Activated naive CD4-positive, alpha-beta T cell treated with anti-CD3 and anti-CD28 coated beads for 36 hours (primary cell): ENCODE measurements at regions not wholly inside any gene's neighbourhood (a gene's known extent, or its start where the extent isn't known, plus 50 kb on each side); places are given as distances from the start of the nearest gene placed in this dataset.
A peak's percentile ranks its signal among the peaks of the same experiment; 100 is the strongest.
"Not testable (repeated sequence)": the region's sequence is repeated elsewhere in the genome, so short reads cannot be mapped to it uniquely, and the experiment has no call there.

ENCODE experiments used
- CTCF ChIA-PET: fragments of 350-600 bp; sonication (Branson Sonifier 250); formaldehyde crosslinking; loops from one replicate; lab custom pipeline; 2021; ENCODE audit warnings: antibody characterized with exemption; lab: Charles Lee
- DNase-seq: peaks from one replicate; pipeline ENCODE4 v3.0.0-alpha.2; 2020
- H3K27ac Mint-ChIP-seq: one replicate; pipeline ENCODE4 v1.8.0; 2021; ENCODE audit warnings: mild to moderate bottlenecking, mixed read lengths
- H3K27me3 Mint-ChIP-seq: one replicate; pipeline ENCODE4 v1.8.0; 2021; ENCODE audit warnings: low read depth, mixed read lengths
- H3K36me3 Mint-ChIP-seq: one replicate; pipeline ENCODE4 v1.8.0; 2021; ENCODE audit warnings: low read depth, mixed read lengths
- H3K4me1 Mint-ChIP-seq: one replicate; pipeline ENCODE4 v1.8.0; 2021; ENCODE audit warnings: low read depth, mixed read lengths
- H3K4me3 Mint-ChIP-seq: one replicate; pipeline ENCODE4 v1.8.0; 2021; ENCODE audit warnings: mild to moderate bottlenecking, moderate library complexity, mixed read lengths
- H3K9me3 Mint-ChIP-seq: one replicate; pipeline ENCODE4 v1.8.0; 2021; ENCODE audit warnings: mixed read lengths
- intact Hi-C: fragments of 100-400 bp; cut with micrococcal nuclease; formaldehyde crosslinking; loops from one replicate; pipeline ENCODE4 v1.15.1; 2023

DNA sequence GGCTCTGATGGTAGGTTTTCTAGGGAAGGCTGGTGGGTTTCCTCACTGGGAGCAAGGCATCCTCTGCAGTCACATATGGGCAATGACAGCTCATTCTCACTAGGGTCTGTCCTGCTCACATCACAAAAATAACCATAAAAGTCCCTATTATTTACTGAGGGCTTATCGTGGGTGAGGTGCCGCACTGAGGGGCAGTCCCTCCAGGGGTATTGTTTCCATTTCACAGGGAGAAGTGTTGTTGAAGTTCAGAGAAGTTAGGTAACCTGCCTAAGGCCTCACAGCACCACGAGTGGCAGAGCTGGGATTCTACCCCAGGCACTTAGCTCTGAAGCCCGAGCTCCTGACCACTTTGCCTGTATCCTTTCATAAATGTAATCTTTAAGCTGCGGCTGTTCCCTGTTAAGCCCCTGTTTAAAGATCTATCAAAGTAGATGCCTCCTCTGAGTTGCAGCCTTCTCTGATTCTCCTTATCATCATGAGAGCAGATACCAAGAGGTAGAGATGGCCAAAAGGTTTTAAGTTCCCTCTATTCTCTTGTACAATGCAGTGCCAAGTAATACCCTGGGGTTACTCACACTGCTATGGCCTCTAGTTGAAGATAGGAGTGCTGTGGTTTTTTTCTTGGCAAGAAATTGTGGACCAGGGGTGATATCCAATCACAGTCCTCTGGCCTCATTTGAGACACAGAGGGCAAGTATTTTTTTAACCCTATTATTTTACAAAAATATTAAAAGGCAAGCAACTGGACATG lies 107.0 kb downstream of the RPLP1 start:
- intact Hi-C loops, result no loop called here
- Mint-ChIP-seq H3K36me3 (no peaks in the 10 kb centered on the region), H3K27me3 (no peaks in the 10 kb centered on the region), H3K4me1 (no peaks in the 10 kb centered on the region), H3K9me3 (no peaks in the 10 kb centered on the region), H3K4me3 (no peak overlapping the region), H3K27ac (no peak overlapping the region)
- CTCF ChIA-PET, result no interaction called here
- DNase-seq, result peak; percentile 25

DNA sequence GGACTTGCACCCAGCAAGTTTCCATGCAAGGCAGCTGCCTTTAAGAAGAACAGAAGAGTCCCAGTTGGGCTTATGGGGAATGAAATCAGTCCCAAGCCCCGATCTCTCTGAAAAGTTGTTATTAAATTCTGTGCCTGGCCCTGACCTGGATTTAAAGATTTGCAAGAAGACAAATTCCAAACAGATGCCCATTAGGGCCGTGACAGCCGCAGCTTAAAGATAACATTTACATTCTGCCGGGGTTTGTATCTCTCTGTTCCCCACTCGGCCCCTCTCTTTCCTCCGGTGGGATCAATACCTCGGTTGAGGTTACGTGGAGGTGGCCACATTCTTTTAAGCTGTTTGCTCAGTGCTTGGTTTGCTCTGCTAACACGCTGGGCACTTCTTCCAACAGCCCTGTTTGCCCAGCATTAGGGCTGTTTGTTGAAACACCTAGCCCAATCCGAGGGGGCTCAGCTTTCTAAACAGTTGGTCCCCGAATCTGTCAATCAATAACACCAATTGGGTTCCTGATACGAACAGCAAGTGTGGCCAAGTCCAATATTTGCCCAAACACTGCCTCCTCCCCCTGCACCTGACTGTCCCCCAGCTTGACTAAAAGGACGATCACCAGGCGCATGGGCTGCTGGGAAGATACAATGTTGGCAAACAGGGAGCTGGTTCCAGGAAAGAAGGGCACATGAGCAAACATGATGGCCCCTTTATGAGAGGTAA lies 108.6 kb downstream of the RPLP1 start:
- no peaks in the 10 kb centered on the region for H3K36me3 Mint-ChIP-seq
- no peaks in the 10 kb centered on the region for H3K27me3 Mint-ChIP-seq
- intact Hi-C loops, result no loop called here
- no peaks in the 10 kb centered on the region for H3K9me3 Mint-ChIP-seq
- no peak for DNase-seq
- no peak overlapping the region for H3K4me3 Mint-ChIP-seq
- no peaks in the 10 kb centered on the region for H3K4me1 Mint-ChIP-seq
- no peak overlapping the region for H3K27ac Mint-ChIP-seq
- CTCF ChIA-PET, result interaction anchor here (0.6 to 1.2 kb wide), 3 partner anchors 16 to 252 kb away, joined by 3 to 5 read pairs (median 5); no protein-coding TSS in a partner anchor

GRCh38 chr15:69562116-69562515 lies 109.5 kb downstream of the RPLP1 start:
- Mint-ChIP-seq H3K4me3 (no peak overlapping the region), H3K27me3 (no peaks in the 10 kb centered on the region), H3K9me3 (no peaks in the 10 kb centered on the region), H3K36me3 (no peaks in the 10 kb centered on the region), H3K4me1 (no peaks in the 10 kb centered on the region), H3K27ac (no peak overlapping the region)
- intact Hi-C loops, result no loop called here
- DNase-seq, result no peak
- CTCF ChIA-PET, result interaction anchor here (1.1 to 1.2 kb wide), 2 partner anchors 15 to 38 kb away, joined by 3 to 5 read pairs; no protein-coding TSS in a partner anchor

DNA sequence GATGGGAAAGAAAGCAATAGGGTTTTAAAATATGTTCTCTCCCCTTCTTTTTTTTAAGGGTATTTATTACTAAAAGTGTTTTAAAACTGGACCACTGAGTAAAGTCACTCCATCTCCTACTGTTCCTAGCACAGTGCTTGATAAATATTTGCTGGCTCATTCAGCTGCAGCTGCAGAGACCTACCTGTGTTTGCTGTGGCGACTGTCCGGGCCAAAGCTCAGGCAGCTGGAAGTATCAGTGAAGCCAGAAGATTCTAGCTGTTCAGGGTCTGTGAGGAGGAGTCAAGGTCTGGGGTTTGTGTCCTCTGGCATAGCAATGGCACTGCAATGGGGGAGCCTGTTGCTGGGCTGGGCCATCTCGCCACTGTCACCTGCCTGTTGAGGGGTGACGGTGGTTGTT lies 109.9 kb downstream of the RPLP1 start:
- intact Hi-C loops, result no loop called here
- Mint-ChIP-seq H3K27me3 (no peaks in the 10 kb centered on the region), H3K9me3 (no peaks in the 10 kb centered on the region), H3K36me3 (no peaks in the 10 kb centered on the region), H3K4me1 (no peaks in the 10 kb centered on the region), H3K4me3 (no peak overlapping the region), H3K27ac (no peak overlapping the region)
- no peak for DNase-seq
- CTCF ChIA-PET, result interaction anchor here (1.1 to 1.2 kb wide), 2 partner anchors 15 to 39 kb away, joined by 3 to 5 read pairs; no protein-coding TSS in a partner anchor

DNA sequence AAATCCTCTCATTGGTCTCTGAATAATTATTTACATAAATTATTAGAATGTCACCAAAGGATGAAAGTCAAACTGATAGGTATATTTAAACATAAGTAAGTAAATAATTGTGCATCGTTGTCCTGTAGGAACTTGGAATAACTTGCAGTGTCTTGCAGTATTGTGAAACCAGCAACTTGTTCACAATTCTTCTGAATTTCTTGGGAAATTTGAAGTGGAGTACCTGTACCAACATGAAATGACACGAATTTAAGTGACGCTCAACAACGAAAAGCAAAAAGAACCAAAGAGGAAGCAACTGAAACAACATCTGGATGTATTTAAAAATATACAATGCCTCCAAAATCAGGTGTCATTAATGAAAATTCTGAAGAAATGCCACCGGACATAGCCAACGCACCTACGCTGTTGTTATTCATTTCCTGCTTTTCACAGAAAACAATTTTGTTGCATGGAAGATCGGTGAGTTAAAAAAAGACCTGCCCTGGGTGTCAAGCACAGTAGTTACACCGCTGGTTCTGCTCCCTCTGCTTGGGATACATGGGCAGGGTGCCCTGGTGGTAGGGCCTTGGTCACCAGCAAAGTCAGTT lies 112.5 kb downstream of the RPLP1 start:
- CTCF ChIA-PET, result interaction anchor here (1.0 kb wide), 1 partner anchor 902 kb away, joined by 3 read pairs; no protein-coding TSS in a partner anchor
- intact Hi-C loops, result no loop called here
- no peak for DNase-seq
- Mint-ChIP-seq H3K27me3 (no peaks in the 10 kb centered on the region), H3K4me1 (no peaks in the 10 kb centered on the region), H3K4me3 (no peak overlapping the region), H3K9me3 (no peaks in the 10 kb centered on the region), H3K27ac (no peak overlapping the region), H3K36me3 (no peaks in the 10 kb centered on the region)

DNA sequence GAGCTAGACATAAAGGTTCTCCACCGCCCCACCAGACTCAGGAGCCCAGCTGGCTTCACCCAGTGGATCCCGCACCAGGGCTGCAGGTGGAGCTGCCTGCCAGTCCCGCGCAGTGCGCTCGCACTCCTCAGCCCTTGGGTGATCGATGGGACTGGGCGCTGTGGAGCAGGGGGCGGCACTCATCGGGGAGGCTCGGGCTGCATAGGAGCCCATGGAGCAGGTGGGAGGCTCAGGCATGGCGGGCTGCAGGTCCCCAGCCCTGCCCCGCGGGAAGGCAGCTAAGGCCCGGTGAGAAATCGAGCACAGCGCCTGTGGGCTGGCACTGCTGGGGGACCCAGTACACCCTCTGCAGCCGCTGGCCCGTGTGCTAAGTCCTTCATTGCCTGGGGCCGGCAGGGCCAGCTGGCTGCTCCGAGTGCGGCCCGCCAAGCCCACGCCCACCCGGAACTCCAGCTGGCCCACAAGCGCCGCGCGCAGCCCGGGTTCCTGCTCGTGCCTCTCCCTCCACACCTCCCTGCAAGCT lies 114.7 kb downstream of the RPLP1 start:
- H3K27me3 Mint-ChIP-seq, H3K4me1 Mint-ChIP-seq, DNase-seq, H3K36me3 Mint-ChIP-seq, intact Hi-C loops, CTCF ChIA-PET, H3K27ac Mint-ChIP-seq, H3K9me3 Mint-ChIP-seq, H3K4me3 Mint-ChIP-seq: not testable (repeated sequence)

- no peaks in the 10 kb centered on the region for H3K9me3 Mint-ChIP-seq
- no peaks in the 10 kb centered on the region for H3K36me3 Mint-ChIP-seq
- H3K27ac Mint-ChIP-seq, result no peak overlapping the region
- H3K4me1 Mint-ChIP-seq, result peaks cover under 1% of the 10 kb centered on the region
- intact Hi-C loops, result no loop called here
- no peak overlapping the region for H3K4me3 Mint-ChIP-seq
- no peak for DNase-seq
- no peaks in the 10 kb centered on the region for H3K27me3 Mint-ChIP-seq
- CTCF ChIA-PET, result interaction anchor here (0.6 kb wide), 1 partner anchor 23 kb away, joined by 3 read pairs; no protein-coding TSS in a partner anchor
Measured at GRCh38 chr15:69568173-69569009, 115.8 kb downstream of the RPLP1 start.

- intact Hi-C loops, result loop anchor here (5.0 to 10.0 kb wide), 2 partner anchors 384 to 687 kb away; no protein-coding TSS in a partner anchor
- no peaks in the 10 kb centered on the region for H3K36me3 Mint-ChIP-seq
Measured at GRCh38 chr15:69570454-69570853, 117.8 kb downstream of the RPLP1 start.

GRCh38 chr15:69570997-69571396 lies 118.4 kb downstream of the RPLP1 start:
- H3K27me3 Mint-ChIP-seq, result no peaks in the 10 kb centered on the region
- CTCF ChIA-PET, result no interaction called here
- no peak overlapping the region for H3K4me3 Mint-ChIP-seq
- intact Hi-C loops, result loop anchor here (5.0 to 10.0 kb wide), 2 partner anchors 384 to 686 kb away; no protein-coding TSS in a partner anchor
- peaks cover 21% of the 10 kb centered on the region for H3K4me1 Mint-ChIP-seq
- no peaks in the 10 kb centered on the region for H3K9me3 Mint-ChIP-seq
- no peak for DNase-seq
- no peaks in the 10 kb centered on the region for H3K36me3 Mint-ChIP-seq
- H3K27ac Mint-ChIP-seq, result no peak overlapping the region

More at GRCh38 chr15:69570454-69570853, 117.8 kb downstream of the RPLP1 start:
- Mint-ChIP-seq H3K9me3 (no peaks in the 10 kb centered on the region), H3K27ac (no peak overlapping the region), H3K4me3 (no peak overlapping the region), H3K27me3 (no peaks in the 10 kb centered on the region), H3K4me1 (peaks cover 17% of the 10 kb centered on the region)
- no peak for DNase-seq
- CTCF ChIA-PET, result no interaction called here

GRCh38 chr15:69573278-69573677 lies 120.7 kb downstream of the RPLP1 start:
- H3K4me3 Mint-ChIP-seq, H3K9me3 Mint-ChIP-seq, CTCF ChIA-PET, H3K27me3 Mint-ChIP-seq, H3K27ac Mint-ChIP-seq, H3K36me3 Mint-ChIP-seq, DNase-seq: not testable (repeated sequence)
- H3K4me1 Mint-ChIP-seq, result peaks cover 30% of the 10 kb centered on the region
- intact Hi-C loops, result loop anchor here (5.0 to 10.0 kb wide), 2 partner anchors 382 to 684 kb away; no protein-coding TSS in a partner anchor

DNA sequence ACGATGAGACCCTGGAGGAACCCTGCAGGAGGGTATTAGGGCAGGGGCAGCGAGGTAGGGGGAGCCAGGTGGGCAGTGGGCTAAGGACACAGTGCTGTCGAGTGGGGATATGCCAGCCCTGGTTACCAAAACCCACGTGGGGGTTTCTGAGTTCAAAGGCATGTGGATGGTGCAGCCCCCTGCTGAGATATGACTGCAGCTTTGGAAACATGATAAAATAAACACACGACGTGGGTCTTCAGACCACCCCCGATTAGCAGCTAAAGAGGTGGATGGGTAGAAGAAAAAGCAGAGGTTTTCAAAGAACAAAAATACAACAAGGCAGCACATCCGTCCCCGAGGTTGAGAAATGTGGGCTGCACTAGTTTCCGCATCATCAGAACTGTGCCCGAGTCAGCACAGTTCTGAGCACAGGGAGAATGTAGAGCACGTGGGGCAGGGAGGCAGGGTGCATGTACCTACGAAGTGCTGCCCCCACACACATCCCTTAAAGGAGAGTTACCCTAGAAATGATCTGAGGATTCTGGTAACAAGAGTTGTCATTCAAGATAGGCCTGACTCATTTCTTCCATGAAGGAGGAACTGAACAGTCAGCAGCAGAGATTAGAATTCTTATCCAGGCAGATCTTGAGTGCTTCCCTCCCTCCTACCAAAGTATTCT lies 121.3 kb downstream of the RPLP1 start:
- H3K36me3 Mint-ChIP-seq, result no peaks in the 10 kb centered on the region
- no peaks in the 10 kb centered on the region for H3K27me3 Mint-ChIP-seq
- no peaks in the 10 kb centered on the region for H3K9me3 Mint-ChIP-seq
- peaks cover 30% of the 10 kb centered on the region for H3K4me1 Mint-ChIP-seq
- peak overlapping the region; percentile 69 for H3K27ac Mint-ChIP-seq
- H3K4me3 Mint-ChIP-seq, result no peak overlapping the region
- intact Hi-C loops, result loop anchor here (1.0 to 10.0 kb wide), 8 partner anchors 51 to 683 kb away; partner anchors contain the start of gene TLE3
- DNase-seq, result peak; percentile 83
- CTCF ChIA-PET, result no interaction called here
